H9 (cell line): ENCODE measurements at regions not wholly inside any gene's neighbourhood (a gene's known extent, or its start where the extent isn't known, plus 50 kb on each side); places are given as distances from the start of the nearest gene placed in this dataset.

Experiments used
- DNase-seq: peaks from one replicate; pipeline ENCODE4 v3.0.0-alpha.2; 2017
- H2AFZ ChIP-seq: one replicate; pipeline ENCODE4 v1.6.1; 2013; ENCODE audit warnings: mild to moderate bottlenecking, low read length, control low read depth, moderate library complexity
- H2AK5ac ChIP-seq: 2 replicates; pipeline ENCODE4 v1.6.1; 2013; ENCODE audit warnings: low read length, control low read depth, mixed read lengths; ENCODE audit not compliant: insufficient read length
- H2BK120ac ChIP-seq: one replicate; pipeline ENCODE4 v1.6.1; 2013; ENCODE audit warnings: low read depth, mild to moderate bottlenecking, low read length, control low read depth, inconsistent platforms; ENCODE audit not compliant: poor library complexity, severe bottlenecking
- H2BK12ac ChIP-seq: 2 replicates; pipeline ENCODE4 v1.6.1; 2013; ENCODE audit warnings: low read length, control low read depth, mixed read lengths, low read depth; ENCODE audit not compliant: insufficient read length
- H2BK15ac ChIP-seq: 2 replicates; pipeline ENCODE4 v1.6.1; 2013; ENCODE audit warnings: low read depth, low read length, control low read depth
- H2BK20ac ChIP-seq: one replicate; pipeline ENCODE4 v1.6.1; 2013; ENCODE audit warnings: low read depth, mild to moderate bottlenecking, low read length, control low read depth, inconsistent platforms; ENCODE audit not compliant: poor library complexity, severe bottlenecking
- H2BK5ac ChIP-seq: 2 replicates; pipeline ENCODE4 v1.6.1; 2013; ENCODE audit warnings: low read length, control low read depth, mixed read lengths; ENCODE audit not compliant: insufficient read length
- H3K14ac ChIP-seq: 2 replicates; pipeline ENCODE4 v1.6.1; 2013; ENCODE audit warnings: low read length, control low read depth; ENCODE audit not compliant: insufficient read depth
- H3K18ac ChIP-seq: 2 replicates; pipeline ENCODE4 v1.6.1; 2013; ENCODE audit warnings: low read depth, mild to moderate bottlenecking, mixed read lengths, low read length, control low read depth; ENCODE audit not compliant: insufficient read length
- H3K23ac ChIP-seq: 2 replicates; pipeline ENCODE4 v1.6.1; 2013; ENCODE audit warnings: low read length, control low read depth, mixed read lengths, low read depth; ENCODE audit not compliant: insufficient read length
- H3K23me2 ChIP-seq: 2 replicates; pipeline ENCODE4 v1.6.1; 2013; ENCODE audit warnings: low read depth, mild to moderate bottlenecking, mixed read lengths, low read length, control low read depth; ENCODE audit not compliant: insufficient read length, poor library complexity, severe bottlenecking
- H3K27ac ChIP-seq: 2 replicates; pipeline ENCODE4 v1.5.1; 2013; ENCODE audit warnings: low read length, control low read depth, mixed read lengths, low read depth; ENCODE audit not compliant: insufficient read length
- H3K27me3 ChIP-seq: 2 replicates; pipeline ENCODE4 v1.6.1; 2013; ENCODE audit warnings: low read length, control low read depth, inconsistent platforms; ENCODE audit not compliant: insufficient read depth
- H3K4ac ChIP-seq: 2 replicates; pipeline ENCODE4 v1.6.1; 2013; ENCODE audit warnings: low read depth, mild to moderate bottlenecking, control low read depth, inconsistent platforms, low read length, moderate library complexity
- H3K4me1 ChIP-seq: 2 replicates; pipeline ENCODE4 v1.6.1; 2013; ENCODE audit warnings: low read length, control low read depth, inconsistent platforms; ENCODE audit not compliant: insufficient read depth
- H3K4me2 ChIP-seq: 2 replicates; pipeline ENCODE4 v1.6.1; 2013; ENCODE audit warnings: low read length, control low read depth, mixed read lengths; ENCODE audit not compliant: insufficient read length, insufficient read depth
- H3K56ac ChIP-seq: 2 replicates; pipeline ENCODE4 v1.6.1; 2013; ENCODE audit warnings: low read depth, mild to moderate bottlenecking, mixed read lengths, low read length, control low read depth; ENCODE audit not compliant: insufficient read length
- H3K79me1 ChIP-seq: 2 replicates; pipeline ENCODE4 v1.6.1; 2013; ENCODE audit warnings: low read depth, mild to moderate bottlenecking, moderate library complexity, low read length, control low read depth, inconsistent platforms; ENCODE audit not compliant: insufficient read depth, poor library complexity, severe bottlenecking
- H3K79me2 ChIP-seq: 2 replicates; pipeline ENCODE4 v1.6.1; 2013; ENCODE audit warnings: low read length, control low read depth, inconsistent platforms; ENCODE audit not compliant: insufficient read depth
- H3K9ac ChIP-seq: 2 replicates; pipeline ENCODE4 v1.6.1; 2013; ENCODE audit warnings: low read length, control low read depth, mixed read lengths; ENCODE audit not compliant: insufficient read length; ENCODE audit errors: extremely low read depth
- H3K9me3 ChIP-seq: one replicate; pipeline ENCODE4 v1.6.1; 2013; ENCODE audit warnings: low read depth, low read length, inconsistent platforms; ENCODE audit not compliant: control insufficient read depth
- H3T11ph ChIP-seq: one replicate; pipeline ENCODE4 v1.6.1; 2013; ENCODE audit warnings: mild to moderate bottlenecking, low read length, control low read depth, inconsistent platforms
- H4K20me1 ChIP-seq: one replicate; pipeline ENCODE4 v1.6.1; 2013; ENCODE audit not compliant: control insufficient read depth, insufficient read length, insufficient read depth
- H4K5ac ChIP-seq: 2 replicates; pipeline ENCODE4 v1.6.1; 2013; ENCODE audit warnings: low read depth, mild to moderate bottlenecking, mixed read lengths, low read length, control low read depth; ENCODE audit not compliant: insufficient read length
- H4K8ac ChIP-seq: replicated peaks from 2 replicates; pipeline ENCODE4 v1.6.1; 2013; ENCODE audit warnings: low read length, control low read depth, mixed read lengths, low read depth; ENCODE audit not compliant: insufficient read length
- H4K91ac ChIP-seq: 2 replicates; pipeline ENCODE4 v1.6.1; 2013; ENCODE audit warnings: low read depth, mild to moderate bottlenecking, moderate library complexity, mixed read lengths, low read length, control low read depth; ENCODE audit not compliant: insufficient read length
- H3K27ac Mint-ChIP-seq, 3 experiments: 2 replicates in 2 of 3; 3 replicates in 1 of 3; pipeline ENCODE4 v1.8.0; 2020 to 2021; ENCODE audit warnings: mixed read lengths in 3 of 3, mild to moderate bottlenecking in 1 of 3, moderate library complexity in 1 of 3
- H3K27me3 Mint-ChIP-seq: 2 replicates; pipeline ENCODE4 v1.8.0; 2021; ENCODE audit warnings: low read depth, mild to moderate bottlenecking, moderate library complexity, mixed read lengths
- H3K36me3 Mint-ChIP-seq, 3 experiments: 2 replicates in 2 of 3; 3 replicates in 1 of 3; pipeline ENCODE4 v1.8.0; 2020 to 2021; ENCODE audit warnings: low read depth in 3 of 3, mixed read lengths in 3 of 3; ENCODE audit not compliant: insufficient read depth in 1 of 3
- H3K4me1 Mint-ChIP-seq, 2 experiments: 2 replicates each; pipeline ENCODE4 v1.8.0; 2020; ENCODE audit warnings: mixed read lengths in 2 of 2
- H3K4me3 Mint-ChIP-seq, 2 experiments: 2 replicates in 1 of 2; 3 replicates in 1 of 2; pipeline ENCODE4 v1.8.0; 2020 to 2021; ENCODE audit warnings: mild to moderate bottlenecking in 2 of 2, mixed read lengths in 2 of 2, moderate library complexity in 1 of 2
- H3K9me3 Mint-ChIP-seq, 2 experiments: 2 replicates in 1 of 2; 3 replicates in 1 of 2; pipeline ENCODE4 v1.8.0; 2020; ENCODE audit warnings: mild to moderate bottlenecking in 2 of 2, mixed read lengths in 2 of 2, moderate library complexity in 1 of 2
- CTCF ChIP-seq: fragments of 200-600 bp; sonication (generic); conservative IDR thresholded peaks from 3 replicates; pipeline ENCODE4 v1.8.0; 2021; ENCODE audit warnings: antibody characterized with exemption, mild to moderate bottlenecking
- WGBS: extraction: QIAGEN DNeasy Blood & Tissue Kit; methylation state at CpG from one replicate; pipeline ENCODE4 v1.1.7; 2013; ENCODE audit warnings: missing lambda C conversion rate, low lambda C conversion rate, mixed read lengths; ENCODE audit not compliant: insufficient read length; ENCODE audit errors: extremely low coverage; 5-methylcytosine and 5-hydroxymethylcytosine counted together

GRCh38 chr1:31524186-31524901 lies 52.0 kb upstream of the TINAGL1 start:
- Histone ChIP-seq H4K20me1 (no peaks in the 10 kb centered on the region), H3K9ac (no peak overlapping the region), H3K23ac (no peak overlapping the region), H2BK20ac (no peak overlapping the region), H3K79me2 (no peaks in the 10 kb centered on the region), H3K27me3 (no peaks in the 10 kb centered on the region), H3K27ac (no peak overlapping the region), H3K23me2 (no peaks in the 10 kb centered on the region), H3K79me1 (no peaks in the 10 kb centered on the region), H2BK5ac (no peak overlapping the region), H3K4me2 (no peak overlapping the region), H2BK15ac (no peak overlapping the region), H4K91ac (no peak overlapping the region), H3K18ac (no peak overlapping the region), H4K8ac (no peak overlapping the region), H3K4me1 (no peaks in the 10 kb centered on the region), H2AFZ (no peak overlapping the region), H3K4ac (no peak overlapping the region), H3K14ac (no peak overlapping the region), H4K5ac (no peak overlapping the region), H2BK120ac (no peak overlapping the region), H3T11ph (no peak overlapping the region), H3K56ac (no peak overlapping the region), H2AK5ac (no peak overlapping the region), H3K9me3 (no peaks in the 10 kb centered on the region), H2BK12ac (no peak overlapping the region)
- Mint-ChIP-seq H3K36me3 (no peaks in the 10 kb centered on the region), H3K9me3 (no peaks in the 10 kb centered on the region), H3K27me3 (no peaks in the 10 kb centered on the region; the same call in 1 of the 2 replicates), H3K4me1 (peaks cover 0 to 6% of the 10 kb centered on the region in 2 experiments; a peak in 2 of 4 replicates), H3K4me3 (no peak overlapping the region), H3K27ac (no peak overlapping the region)
- WGBS: no CpG with 5 or more reads among the region's 15 CpGs
- DNase-seq: no peak
- TF ChIP-seq CTCF: no peak
